Kidney epithelial cell (primary cell): ENCODE measurements at regions not wholly inside any gene's neighbourhood (a gene's known extent, or its start where the extent isn't known, plus 50 kb on each side); places are given as distances from the start of the nearest gene placed in this dataset.

ENCODE experiments used
- DNase-seq: peaks from one replicate; pipeline ENCODE4 v3.0.0-alpha.2; 2010; ENCODE audit warnings: low read depth
- H3K27me3 ChIP-seq: 2 replicates; pipeline ENCODE4 v1.6.0; 2011; ENCODE audit warnings: low read length; ENCODE audit not compliant: control insufficient read depth, insufficient read depth
- H3K36me3 ChIP-seq: 2 replicates; pipeline ENCODE4 v1.5.1; 2011; ENCODE audit warnings: low read length; ENCODE audit not compliant: control insufficient read depth, insufficient read depth
- H3K4me3 ChIP-seq: 2 replicates; pipeline ENCODE4 v1.5.1; 2011; ENCODE audit warnings: low read depth, mild to moderate bottlenecking, control low read depth, low read length
- CTCF ChIP-seq: IDR thresholded peaks from 2 replicates; pipeline ENCODE4 v1.5.1; 2011; ENCODE audit warnings: mild to moderate bottlenecking, moderate library complexity, low read length, control low read depth, inconsistent platforms; ENCODE audit not compliant: insufficient read depth, poor library complexity, severe bottlenecking

- Histone ChIP-seq H3K27me3 (no peaks in the 10 kb centered on the region), H3K4me3 (no peak overlapping the region), H3K36me3 (no peaks in the 10 kb centered on the region)
- no peak for DNase-seq
- no peak for TF ChIP-seq CTCF
Measured at GRCh38 chr9:91099436-91099835, 262.3 kb downstream of the AUH start.

DNA sequence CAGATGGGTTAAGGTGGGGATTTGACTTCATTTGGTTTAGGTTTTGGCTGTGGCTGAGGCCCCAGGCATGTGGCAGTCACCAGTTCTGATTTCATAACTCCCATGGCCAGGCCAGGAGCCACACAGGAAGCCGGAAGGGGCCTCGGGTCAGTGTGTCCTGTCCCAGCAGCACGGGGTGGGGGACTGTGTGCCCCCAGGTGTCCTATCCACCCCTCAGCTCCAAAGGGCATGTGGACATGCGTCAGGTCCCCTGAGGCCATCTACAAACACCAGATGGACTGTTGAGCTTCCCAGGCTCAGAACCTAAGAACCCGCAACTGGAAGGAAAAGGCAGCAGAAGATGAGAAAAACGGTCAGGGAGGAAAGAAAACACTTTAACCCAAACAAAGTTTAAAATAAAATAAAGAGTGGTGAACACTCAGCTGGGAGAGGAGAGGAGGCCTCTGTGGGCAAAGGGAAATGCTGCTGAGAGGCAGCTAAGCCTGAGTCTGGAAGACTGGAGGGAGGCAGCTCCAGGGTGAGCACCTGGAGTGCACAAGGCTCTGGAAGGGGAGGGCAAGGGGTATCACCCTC lies 260.8 kb downstream of the AUH start:
- no peaks in the 10 kb centered on the region for H3K36me3 ChIP-seq
- no peak for DNase-seq
- no peak overlapping the region for H3K4me3 ChIP-seq
- H3K27me3 ChIP-seq = no peaks in the 10 kb centered on the region
- no peak for TF ChIP-seq CTCF

GRCh38 chr9:91101611-91102168 lies 260.0 kb downstream of the AUH start:
- no peaks in the 10 kb centered on the region for H3K27me3 ChIP-seq
- H3K4me3 ChIP-seq = no peak overlapping the region
- H3K36me3 ChIP-seq = no peaks in the 10 kb centered on the region
- DNase-seq = no peak
- no peak for TF ChIP-seq CTCF

DNA sequence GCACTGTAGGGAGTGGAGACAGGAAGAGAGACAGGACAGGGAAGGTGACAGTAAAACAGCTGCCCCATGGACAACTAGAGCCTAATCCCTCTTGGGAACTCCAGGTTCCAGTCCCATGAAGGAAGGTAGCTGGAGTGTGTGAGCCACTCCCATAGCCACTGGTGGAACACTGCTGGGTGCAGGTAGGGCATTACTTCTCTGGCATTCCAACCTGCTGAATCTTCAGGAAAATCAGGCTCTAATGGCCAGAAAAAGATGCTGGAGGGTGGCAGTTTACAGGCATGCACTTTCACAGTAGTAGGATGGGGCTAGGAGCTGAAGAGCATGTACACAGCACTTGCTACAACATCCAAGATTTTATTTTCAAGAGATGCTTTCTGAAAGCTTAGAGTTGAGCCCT lies 259.4 kb downstream of the AUH start:
- no peak for DNase-seq
- no peaks in the 10 kb centered on the region for H3K27me3 ChIP-seq
- no peak for TF ChIP-seq CTCF
- H3K4me3 ChIP-seq = no peak overlapping the region
- no peaks in the 10 kb centered on the region for H3K36me3 ChIP-seq

DNA sequence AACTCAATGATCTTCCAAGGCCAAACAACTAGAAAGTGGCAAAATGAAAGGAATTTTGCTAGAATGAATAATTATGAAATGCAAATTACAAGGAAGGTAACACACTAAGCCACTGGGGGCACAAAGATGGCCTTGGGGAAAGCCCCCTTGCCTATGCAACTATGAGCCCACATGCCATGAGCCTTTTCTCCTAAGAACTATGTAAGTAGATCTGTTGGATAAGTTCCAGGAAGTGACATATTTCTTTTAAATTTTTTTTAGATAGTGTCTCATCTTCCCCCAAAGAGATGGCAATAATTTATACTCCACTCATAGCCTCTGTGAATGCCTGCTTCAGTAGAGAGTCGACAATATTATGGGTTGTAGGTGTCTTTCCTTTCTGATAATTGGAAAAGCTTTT lies 257.8 kb downstream of the AUH start:
- TF ChIP-seq CTCF = no peak
- no peak for DNase-seq
- Histone ChIP-seq H3K4me3 (no peak overlapping the region), H3K27me3 (no peaks in the 10 kb centered on the region), H3K36me3 (no peaks in the 10 kb centered on the region)
